ENCODE measurements at regions not wholly inside any gene's neighbourhood (a gene's known extent, or its start where the extent isn't known, plus 50 kb on each side); places are given as distances from the start of the nearest gene placed in this dataset.

- TF ChIP-seq CTCF (IDR thresholded peaks at IDR 0.05; ENCODE audit: borderline replicate concordance, insufficient read depth, low read depth, low read length) = no peak
- H3K4me3 ChIP-seq (ENCODE audit: low read depth, low read length) = no peak overlapping the region
Observed at GRCh38 chr5:144886668-144887067, 716.0 kb downstream of the KCTD16 start.

DNA sequence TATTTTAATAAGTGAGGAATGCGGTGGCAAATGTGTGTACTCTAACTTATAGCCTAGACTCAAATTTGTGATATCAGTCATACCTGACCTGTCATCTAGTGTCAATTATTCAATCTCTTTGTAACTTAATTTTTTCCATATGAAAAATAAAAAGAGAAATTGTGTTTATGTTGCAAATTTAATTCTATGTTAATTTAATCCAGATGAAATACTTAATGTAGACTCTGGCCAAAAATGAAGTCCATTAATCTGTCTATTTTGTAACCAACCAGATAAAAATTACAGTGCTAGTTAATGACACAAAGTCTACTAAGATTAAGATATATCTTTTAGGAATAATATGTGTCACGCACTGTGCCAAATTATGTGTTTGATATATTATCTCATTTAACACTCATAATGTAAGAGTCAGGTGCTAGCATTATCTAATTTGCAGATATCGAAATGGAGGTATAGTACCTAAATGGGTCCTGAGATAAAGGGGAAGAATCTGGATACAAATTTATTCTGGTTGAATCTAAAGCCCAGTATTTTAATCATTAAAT is 712.1 kb downstream of the KCTD16 start:
- no peak for TF ChIP-seq CTCF (IDR thresholded peaks at IDR 0.05; ENCODE audit: borderline replicate concordance, insufficient read depth, low read depth, low read length)
- H3K4me3 ChIP-seq (ENCODE audit: low read depth, low read length) = no peak overlapping the region

- TF ChIP-seq CTCF (IDR thresholded peaks at IDR 0.05; ENCODE audit: borderline replicate concordance, insufficient read depth, low read depth, low read length) = no peak
- H3K4me3 ChIP-seq (ENCODE audit: low read depth, low read length) = no peak overlapping the region
Observed at GRCh38 chr5:144880513-144880912, 709.8 kb downstream of the KCTD16 start.

GRCh38 chr5:144876990-144877389 is 706.3 kb downstream of the KCTD16 start:
- TF ChIP-seq CTCF (IDR thresholded peaks at IDR 0.05; ENCODE audit: borderline replicate concordance, insufficient read depth, low read depth, low read length) = no peak
- no peak overlapping the region for H3K4me3 ChIP-seq (ENCODE audit: low read depth, low read length)

DNA sequence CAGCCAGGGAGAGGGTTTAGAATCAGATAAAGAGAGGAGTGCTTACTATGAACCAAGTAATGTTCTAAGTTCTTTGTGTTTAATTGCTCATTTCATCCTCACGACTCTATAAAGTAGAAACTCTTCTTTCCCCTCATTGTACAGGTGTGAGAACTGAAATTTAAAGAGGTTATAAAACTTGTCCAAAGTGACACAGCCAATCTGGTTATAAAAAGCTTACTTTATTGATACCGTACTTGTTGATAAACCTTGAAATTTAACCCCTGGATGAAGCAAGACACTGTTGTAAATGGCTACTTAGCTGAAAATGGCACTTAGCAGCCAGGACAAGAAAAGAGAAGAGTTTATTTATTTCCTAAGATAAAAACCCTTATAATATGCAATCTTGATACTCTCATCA is 702.4 kb downstream of the KCTD16 start:
- H3K4me3 ChIP-seq (ENCODE audit: low read depth, low read length) = no peak overlapping the region
- TF ChIP-seq CTCF (IDR thresholded peaks at IDR 0.05; ENCODE audit: borderline replicate concordance, insufficient read depth, low read depth, low read length) = no peak

- H3K4me3 ChIP-seq (ENCODE audit: low read depth, low read length) = no peak overlapping the region
- no peak for TF ChIP-seq CTCF (IDR thresholded peaks at IDR 0.05; ENCODE audit: borderline replicate concordance, insufficient read depth, low read depth, low read length)
Observed at GRCh38 chr5:144864118-144864517, 693.4 kb downstream of the KCTD16 start.

GRCh38 chr5:144857454-144857853 is 686.8 kb downstream of the KCTD16 start:
- TF ChIP-seq CTCF (IDR thresholded peaks at IDR 0.05; ENCODE audit: borderline replicate concordance, insufficient read depth, low read depth, low read length) = no peak

More at GRCh38 chr5:144857454-144857853, 686.8 kb downstream of the KCTD16 start:
- no peak overlapping the region for H3K4me3 ChIP-seq (ENCODE audit: low read depth, low read length)

All from GM12875 (cell line).